SK-N-SH treated with all-trans-retinoic acid at 6 μM for 48 hours (cell line): ENCODE measurements at regions not wholly inside any gene's neighbourhood (a gene's known extent, or its start where the extent isn't known, plus 50 kb on each side); places are given as distances from the start of the nearest gene placed in this dataset.

Source experiments
- RARB ChIP-seq: fragments of 250-450 bp; sonication (Bioruptor Pico); IDR thresholded peaks from 2 replicates; pipeline ENCODE4 v1.8.0; 2021; ENCODE audit warnings: mild to moderate bottlenecking, moderate library complexity
- SNAI2 ChIP-seq: fragments of 250-450 bp; sonication (Bioruptor Pico); IDR thresholded peaks from 2 replicates; pipeline ENCODE4 v1.5.0; 2020; ENCODE audit warnings: mild to moderate bottlenecking, moderate library complexity
- ZC3H10 ChIP-seq: fragments of 250-450 bp; sonication (Bioruptor Pico); IDR thresholded peaks from 2 replicates; pipeline ENCODE4 v1.5.1; 2021; ENCODE audit warnings: mild to moderate bottlenecking, moderate library complexity
- TF ChIP-seq, protein P1 (sequence below): fragments of 250-450 bp; sonication (Bioruptor Pico); IDR thresholded peaks from 2 replicates; pipeline ENCODE4 v1.5.1; 2020; ENCODE audit warnings: low read depth, mild to moderate bottlenecking, moderate library complexity
- TF ChIP-seq, protein P2 (sequence below): fragments of 250-450 bp; sonication (Bioruptor Pico); IDR thresholded peaks from 2 replicates; pipeline ENCODE4 v1.5.1; 2021; ENCODE audit warnings: mild to moderate bottlenecking, moderate library complexity

DNA sequence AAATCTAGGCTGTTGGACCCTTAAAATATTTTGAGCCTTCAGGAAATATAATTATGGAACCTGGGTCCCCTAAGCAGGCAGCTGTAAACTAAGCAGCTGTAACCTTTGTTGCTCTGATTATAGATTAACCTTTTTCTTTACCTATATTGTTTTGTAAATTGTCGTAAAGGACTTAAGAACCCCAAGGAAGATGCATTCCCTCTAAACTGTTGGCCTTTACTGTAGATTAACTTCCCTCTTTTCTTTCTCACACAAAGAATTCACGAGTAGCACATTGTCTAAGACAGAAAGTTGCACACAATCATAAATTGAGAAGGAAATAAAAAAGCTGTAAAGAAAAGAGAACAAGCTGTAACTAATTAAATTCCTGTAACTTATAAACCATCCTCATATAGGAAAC, 877.3 kb downstream of the ROBO2 start:
- no peak for TF ChIP-seq RARB
- TF ChIP-seq ZC3H10, result no peak
- TF ChIP-seq SNAI2 (CRISPR knock-in tag), result no peak
- TF ChIP-seq, protein P1, sequence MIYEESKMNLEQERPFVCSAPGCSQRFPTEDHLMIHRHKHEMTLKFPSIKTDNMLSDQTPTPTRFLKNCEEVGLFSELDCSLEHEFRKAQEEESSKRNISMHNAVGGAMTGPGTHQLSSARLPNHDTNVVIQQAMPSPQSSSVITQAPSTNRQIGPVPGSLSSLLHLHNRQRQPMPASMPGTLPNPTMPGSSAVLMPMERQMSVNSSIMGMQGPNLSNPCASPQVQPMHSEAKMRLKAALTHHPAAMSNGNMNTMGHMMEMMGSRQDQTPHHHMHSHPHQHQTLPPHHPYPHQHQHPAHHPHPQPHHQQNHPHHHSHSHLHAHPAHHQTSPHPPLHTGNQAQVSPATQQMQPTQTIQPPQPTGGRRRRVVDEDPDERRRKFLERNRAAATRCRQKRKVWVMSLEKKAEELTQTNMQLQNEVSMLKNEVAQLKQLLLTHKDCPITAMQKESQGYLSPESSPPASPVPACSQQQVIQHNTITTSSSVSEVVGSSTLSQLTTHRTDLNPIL (CRISPR knock-in tag), result no peak
- TF ChIP-seq, protein P2, sequence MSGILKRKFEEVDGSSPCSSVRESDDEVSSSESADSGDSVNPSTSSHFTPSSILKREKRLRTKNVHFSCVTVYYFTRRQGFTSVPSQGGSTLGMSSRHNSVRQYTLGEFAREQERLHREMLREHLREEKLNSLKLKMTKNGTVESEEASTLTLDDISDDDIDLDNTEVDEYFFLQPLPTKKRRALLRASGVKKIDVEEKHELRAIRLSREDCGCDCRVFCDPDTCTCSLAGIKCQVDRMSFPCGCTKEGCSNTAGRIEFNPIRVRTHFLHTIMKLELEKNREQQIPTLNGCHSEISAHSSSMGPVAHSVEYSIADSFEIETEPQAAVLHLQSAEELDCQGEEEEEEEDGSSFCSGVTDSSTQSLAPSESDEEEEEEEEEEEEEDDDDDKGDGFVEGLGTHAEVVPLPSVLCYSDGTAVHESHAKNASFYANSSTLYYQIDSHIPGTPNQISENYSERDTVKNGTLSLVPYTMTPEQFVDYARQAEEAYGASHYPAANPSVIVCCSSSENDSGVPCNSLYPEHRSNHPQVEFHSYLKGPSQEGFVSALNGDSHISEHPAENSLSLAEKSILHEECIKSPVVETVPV (CRISPR knock-in tag), result no peak
